PFSK-1 (cell line): ENCODE measurements at regions not wholly inside any gene's neighbourhood (a gene's known extent, or its start where the extent isn't known, plus 50 kb on each side); places are given as distances from the start of the nearest gene placed in this dataset.

ENCODE experiments used
- FOXP2 ChIP-seq: optimal IDR thresholded peaks from 2 replicates; pipeline ENCODE3; 2011; ENCODE audit warnings: borderline replicate concordance, control low read depth, inconsistent platforms; ENCODE audit not compliant: insufficient read depth; ENCODE audit errors: extremely low read length, extremely low read depth
- POLR2AphosphoS5 ChIP-seq: IDR thresholded peaks from 2 replicates; pipeline ENCODE4 v1.6.1; 2012; ENCODE audit warnings: low read depth, mild to moderate bottlenecking, control low read depth, low read length, moderate library complexity
- REST ChIP-seq, 2 experiments: IDR thresholded peaks; 2 replicates each; pipeline versions ENCODE4 v1.6.1 to v1.8.0; 2011 to 2012; ENCODE audit warnings: low read depth in 2 of 2, low read length in 2 of 2, control low read depth in 1 of 2, inconsistent platforms in 1 of 2, mild to moderate bottlenecking in 1 of 2, moderate library complexity in 1 of 2; ENCODE audit not compliant: insufficient read depth in 1 of 2
- SIN3A ChIP-seq: IDR thresholded peaks from 2 replicates; pipeline ENCODE4 v1.6.1; 2012; ENCODE audit warnings: mild to moderate bottlenecking, low read length, moderate library complexity, borderline replicate concordance; ENCODE audit not compliant: insufficient read depth
- TAF1 ChIP-seq: IDR thresholded peaks from 2 replicates; pipeline ENCODE4 v1.6.1; 2012; ENCODE audit warnings: low read length, control low read depth, borderline replicate concordance; ENCODE audit not compliant: insufficient read depth

DNA sequence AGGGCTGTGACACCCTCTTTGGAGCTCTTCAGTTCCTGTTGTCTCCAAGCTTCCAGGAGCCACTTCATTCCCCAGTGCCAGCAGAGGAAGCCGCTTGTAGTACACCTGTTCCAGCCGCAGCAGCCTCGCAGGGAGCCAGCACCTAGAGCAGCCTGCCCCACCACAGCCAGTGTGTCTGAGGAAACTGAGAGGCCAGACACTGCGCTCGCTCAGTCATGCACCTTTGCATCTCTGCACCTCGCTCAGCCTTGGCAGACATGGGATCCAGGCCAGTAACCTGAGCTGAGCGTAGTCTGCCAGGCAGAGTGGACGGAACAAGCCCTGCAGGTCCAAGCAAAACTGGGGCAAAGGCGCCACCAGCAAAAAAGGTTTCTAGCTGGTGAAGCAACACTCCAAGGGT lies 1072.1 kb downstream of the JRKL start:
- TF ChIP-seq FOXP2 (no peak), POLR2AphosphoS5 (no peak), REST (IDR thresholded peaks at IDR 0.05; ENCODE audit: insufficient read depth in 1 of 2, low read depth in 2 of 2, low read length in 2 of 2) (no peak), TAF1 (no peak), SIN3A (no peak)

- TF ChIP-seq FOXP2 (no peak), REST (IDR thresholded peaks at IDR 0.05; ENCODE audit: insufficient read depth in 1 of 2, low read depth in 2 of 2, low read length in 2 of 2) (no peak), POLR2AphosphoS5 (no peak), TAF1 (no peak), SIN3A (no peak)
Observed at GRCh38 chr11:97463891-97464290, 1074.1 kb downstream of the JRKL start.

DNA sequence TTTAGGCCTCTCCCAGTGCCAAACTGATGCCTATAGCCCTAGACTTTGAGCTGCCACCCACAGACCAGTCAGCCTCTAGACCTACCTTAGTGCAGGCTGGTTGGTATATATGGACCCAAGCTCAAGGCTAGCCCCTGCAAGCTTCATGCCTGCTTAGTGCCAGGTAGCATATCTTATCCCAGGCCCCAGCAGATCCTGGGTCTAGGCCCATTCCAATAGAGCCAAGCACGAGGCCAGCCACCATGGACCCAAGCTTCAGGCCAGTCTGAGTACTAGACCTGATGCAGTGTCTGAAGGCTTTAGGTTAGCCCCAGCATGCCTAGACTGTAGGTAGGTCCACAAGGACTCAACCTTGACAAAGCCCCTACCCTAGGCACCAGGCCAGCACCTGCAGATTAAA lies 1081.7 kb downstream of the JRKL start:
- TF ChIP-seq POLR2AphosphoS5 (no peak), REST (IDR thresholded peaks at IDR 0.05; ENCODE audit: insufficient read depth in 1 of 2, low read depth in 2 of 2, low read length in 2 of 2) (no peak), SIN3A (no peak), TAF1 (no peak), FOXP2 (no peak)

DNA sequence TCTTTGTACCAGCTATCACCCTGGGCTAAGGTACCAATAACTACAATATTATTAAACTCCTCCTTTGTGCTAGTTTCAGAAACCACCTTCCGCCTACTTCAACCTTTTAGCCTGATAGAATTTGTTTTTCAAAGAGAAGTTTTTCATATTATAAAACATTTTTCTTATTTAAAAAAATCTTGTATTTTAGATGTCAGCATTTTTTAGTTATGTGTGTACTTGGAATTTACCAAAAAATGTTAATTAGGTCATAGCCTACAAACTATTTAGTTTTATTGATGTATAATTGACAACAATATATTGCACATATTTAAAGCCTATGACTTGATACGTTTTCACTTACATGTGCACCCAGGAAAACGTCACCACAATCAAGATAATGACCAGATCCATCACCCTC lies 1097.6 kb downstream of the JRKL start:
- TF ChIP-seq SIN3A: no peak
- no peak for TF ChIP-seq REST (IDR thresholded peaks at IDR 0.05; ENCODE audit: insufficient read depth in 1 of 2, low read depth in 2 of 2, low read length in 2 of 2)
- no peak for TF ChIP-seq POLR2AphosphoS5
- TF ChIP-seq TAF1: no peak
- TF ChIP-seq FOXP2: no peak

DNA sequence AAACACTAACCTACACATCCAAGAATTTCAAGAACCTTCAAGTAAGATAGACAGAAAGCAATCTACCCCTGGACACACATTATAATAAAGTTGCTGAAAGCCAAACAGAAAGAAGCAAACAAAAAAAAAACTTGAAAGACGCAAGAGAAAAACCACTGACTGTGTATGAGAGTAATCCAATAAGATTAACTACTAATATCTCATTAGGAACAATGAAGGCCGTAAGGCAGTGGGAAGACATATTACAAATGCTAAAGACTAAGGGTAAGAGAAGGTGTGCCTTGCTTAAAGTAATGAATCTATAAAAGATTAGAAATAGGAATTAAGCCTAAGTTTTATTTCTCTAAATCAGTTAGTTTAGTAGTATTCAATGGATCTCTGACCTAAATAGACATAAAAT lies 1109.1 kb downstream of the JRKL start:
- no peak for TF ChIP-seq REST (IDR thresholded peaks at IDR 0.05; ENCODE audit: insufficient read depth in 1 of 2, low read depth in 2 of 2, low read length in 2 of 2)
- TF ChIP-seq POLR2AphosphoS5: no peak
- TF ChIP-seq SIN3A: no peak
- TF ChIP-seq FOXP2: no peak
- TF ChIP-seq TAF1: no peak
